H1 (cell line): ENCODE measurements at regions not wholly inside any gene's neighbourhood (a gene's known extent, or its start where the extent isn't known, plus 50 kb on each side); places are given as distances from the start of the nearest gene placed in this dataset.

ENCODE experiments used
- CTCF ChIA-PET: fragments of 300-600 bp; sonication (Branson Sonifier 250); formaldehyde crosslinking; loops from one replicate; lab custom pipeline; 2021; ENCODE audit not compliant: partially characterized antibody; lab: Charles Lee
- POLR2A ChIA-PET: fragments of 300-600 bp; sonication (Branson Sonifier 250); formaldehyde crosslinking; loops from one replicate; lab custom pipeline; 2021; ENCODE audit warnings: inconsistent platforms; ENCODE audit not compliant: partially characterized antibody; lab: Charles Lee
- DNase-seq, 2 experiments: peaks; one replicate each; pipeline versions ENCODE4 v3.0.0 to v3.0.0-alpha.2; 2010 to 2022; ENCODE audit warnings: low spot score in 2 of 2, low read depth in 1 of 2, mixed read lengths in 1 of 2
- FAIRE-seq: peaks from 2 replicates; lab custom pipeline; 2011; peaks lifted over from hg19 to GRCh38; lab: Jason Lieb, UNC
- H2AFZ ChIP-seq: 2 replicates; pipeline ENCODE4 v1.8.1; 2012; ENCODE audit warnings: low read length, inconsistent platforms
- H2AK5ac ChIP-seq: 2 replicates; pipeline ENCODE4 v1.6.1; 2013; ENCODE audit warnings: low read depth, low read length
- H2BK120ac ChIP-seq: replicated peaks from 2 replicates; pipeline ENCODE3; 2013; ENCODE audit warnings: low read depth, low read length, inconsistent platforms
- H2BK12ac ChIP-seq: 2 replicates; pipeline ENCODE4 v1.6.1; 2013; ENCODE audit warnings: low read depth, low read length
- H2BK15ac ChIP-seq: 2 replicates; pipeline ENCODE4 v1.6.1; 2013; ENCODE audit warnings: low read length
- H2BK20ac ChIP-seq: 2 replicates; pipeline ENCODE4 v1.6.1; 2013; ENCODE audit warnings: low read length
- H2BK5ac ChIP-seq: 2 replicates; pipeline ENCODE4 v1.6.1; 2013; ENCODE audit warnings: low read depth, low read length
- H3K14ac ChIP-seq: 2 replicates; pipeline ENCODE4 v1.6.1; 2013; ENCODE audit warnings: inconsistent platforms; ENCODE audit not compliant: insufficient read length
- H3K18ac ChIP-seq: 2 replicates; pipeline ENCODE4 v1.6.1; 2013; ENCODE audit warnings: low read length; ENCODE audit errors: extremely low read depth
- H3K23ac ChIP-seq: 2 replicates; pipeline ENCODE4 v1.6.1; 2013; ENCODE audit warnings: inconsistent platforms; ENCODE audit not compliant: insufficient read length
- H3K23me2 ChIP-seq: 2 replicates; pipeline ENCODE4 v1.6.1; 2013; ENCODE audit warnings: low read depth, low read length
- H3K27ac ChIP-seq: 2 replicates; pipeline ENCODE4 v1.6.1; 2011; ENCODE audit warnings: low read depth, low read length, inconsistent platforms
- H3K27me3 ChIP-seq, 4 experiments: replicated peaks in 1 of 4; 1 replicate in 1 of 4; 2 replicates in 3 of 4; pipeline versions ENCODE4 v1.6.1 to v1.8.1; 2011 to 2013; ENCODE audit warnings: low read length in 3 of 4, mild to moderate bottlenecking in 3 of 4, inconsistent platforms in 2 of 4, mixed read lengths in 2 of 4, moderate library complexity in 1 of 4; ENCODE audit not compliant: control insufficient read depth in 3 of 4, insufficient read depth in 3 of 4; ENCODE audit errors: extremely low read depth in 1 of 4
- H3K36me3 ChIP-seq, 4 experiments: 2 replicates each; pipeline versions ENCODE4 v1.6.1 to v1.8.1; 2011 to 2013; ENCODE audit warnings: mild to moderate bottlenecking in 4 of 4, low read length in 3 of 4, moderate library complexity in 2 of 4, control low read depth in 1 of 4, inconsistent platforms in 1 of 4; ENCODE audit not compliant: insufficient read depth in 4 of 4, control insufficient read depth in 2 of 4
- H3K4ac ChIP-seq: replicated peaks from 2 replicates; pipeline ENCODE3; 2013; ENCODE audit warnings: low read length, low read depth, mixed read lengths, inconsistent platforms; ENCODE audit not compliant: insufficient read length
- H3K4me1 ChIP-seq, 4 experiments: replicated peaks in 1 of 4; 1 replicate in 1 of 4; 2 replicates in 3 of 4; pipeline versions ENCODE4 v1.6.1 to v1.8.1; 2011 to 2013; ENCODE audit warnings: low read length in 3 of 4, inconsistent platforms in 2 of 4, mixed read lengths in 1 of 4; ENCODE audit not compliant: insufficient read depth in 4 of 4, control insufficient read depth in 3 of 4
- H3K4me2 ChIP-seq, 2 experiments: 2 replicates each; pipeline versions ENCODE4 v1.6.1 to v1.8.1; 2011 to 2013; ENCODE audit warnings: low read depth in 2 of 2, low read length in 2 of 2, control low read depth in 1 of 2, inconsistent platforms in 1 of 2, mild to moderate bottlenecking in 1 of 2; ENCODE audit not compliant: insufficient read depth in 1 of 2
- H3K4me3 ChIP-seq, 4 experiments: fragments of 200-600, 300-600 bp in 1 of 4; sonication (generic), shearing (Covaris generic), sonication (Bioruptor Twin) in 1 of 4; 2 replicates each; pipeline versions ENCODE4 v1.5.1 to v1.8.1; 2011 to 2016; ENCODE audit warnings: low read length in 4 of 4, low read depth in 3 of 4, control low read depth in 2 of 4, inconsistent platforms in 2 of 4, mild to moderate bottlenecking in 2 of 4, mixed read lengths in 1 of 4, moderate library complexity in 1 of 4; ENCODE audit not compliant: insufficient read depth in 2 of 4; ENCODE audit errors: extremely low read depth in 1 of 4
- H3K56ac ChIP-seq: replicated peaks from 2 replicates; pipeline ENCODE3; 2013; ENCODE audit warnings: low read depth, mild to moderate bottlenecking, mixed read lengths, low read length, inconsistent platforms; ENCODE audit not compliant: insufficient read length
- H3K79me1 ChIP-seq: 2 replicates; pipeline ENCODE4 v1.6.1; 2013; ENCODE audit warnings: low read depth, low read length, control low read depth
- H3K79me2 ChIP-seq, 2 experiments: 2 replicates each; pipeline versions ENCODE4 v1.6.1 to v1.8.1; 2012 to 2013; ENCODE audit warnings: low read length in 2 of 2, mild to moderate bottlenecking in 2 of 2, inconsistent platforms in 1 of 2; ENCODE audit not compliant: insufficient read depth in 2 of 2, control insufficient read depth in 1 of 2
- H3K9ac ChIP-seq, 4 experiments: replicated peaks in 1 of 4; 1 replicate in 1 of 4; 2 replicates in 3 of 4; pipeline versions ENCODE4 v1.6.1 to v1.8.1; 2011 to 2013; ENCODE audit warnings: low read depth in 3 of 4, low read length in 3 of 4, control low read depth in 2 of 4, mild to moderate bottlenecking in 2 of 4, moderate library complexity in 2 of 4, inconsistent platforms in 1 of 4; ENCODE audit errors: extremely low read depth in 1 of 4
- H3K9me3 ChIP-seq, 2 experiments: 2 replicates each; pipeline versions ENCODE4 v1.6.1 to v1.8.1; 2012 to 2013; ENCODE audit warnings: mild to moderate bottlenecking in 2 of 2, moderate library complexity in 2 of 2, control low read depth in 1 of 2, inconsistent platforms in 1 of 2, low read depth in 1 of 2, low read length in 1 of 2, mixed read lengths in 1 of 2; ENCODE audit not compliant: insufficient read depth in 2 of 2
- H4K20me1 ChIP-seq, 2 experiments: replicated peaks in 1 of 2; 2 replicates each; pipeline versions ENCODE3 to v1.8.1; 2011 to 2013; ENCODE audit warnings: inconsistent platforms in 2 of 2, low read length in 2 of 2, mild to moderate bottlenecking in 1 of 2; ENCODE audit not compliant: insufficient read depth in 2 of 2, control insufficient read depth in 1 of 2
- H4K5ac ChIP-seq: 2 replicates; pipeline ENCODE4 v1.6.1; 2013; ENCODE audit warnings: low read length, low read depth, mixed read lengths, inconsistent platforms; ENCODE audit not compliant: insufficient read length
- H4K8ac ChIP-seq: 2 replicates; pipeline ENCODE4 v1.8.0; 2013; ENCODE audit warnings: mild to moderate bottlenecking, moderate library complexity, low read length, inconsistent platforms; ENCODE audit not compliant: insufficient read depth; ENCODE audit errors: extremely low read depth
- H4K91ac ChIP-seq: replicated peaks from 2 replicates; pipeline ENCODE3; 2013; ENCODE audit warnings: low read length, mixed read lengths, inconsistent platforms; ENCODE audit not compliant: insufficient read length
- ASH2L ChIP-seq: fragments of 200-600, 300-600 bp; sonication (generic); IDR thresholded peaks from one replicate; pipeline ENCODE4 v1.7.1; 2017; ENCODE audit warnings: low read length
- BACH1 ChIP-seq: IDR thresholded peaks from 2 replicates; pipeline ENCODE4 v1.6.1; 2012; ENCODE audit warnings: low read length, improper control_type of control experiment
- BCL11A ChIP-seq, 2 experiments: IDR thresholded peaks; one replicate each; pipeline ENCODE4 v1.6.1; 2011; ENCODE audit warnings: low read depth in 2 of 2, low read length in 2 of 2, mild to moderate bottlenecking in 2 of 2
- CBX8 ChIP-seq: fragments of 300-800, 300-1000 bp; sonication (generic); IDR thresholded peaks from 2 replicates; pipeline ENCODE4 v1.7.1; 2016; ENCODE audit warnings: low read depth, low read length, borderline replicate concordance
- CREB1 ChIP-seq: IDR thresholded peaks from 2 replicates; pipeline ENCODE4 v1.6.1; 2012; ENCODE audit warnings: inconsistent platforms
- CTBP2 ChIP-seq: IDR thresholded peaks from 2 replicates; pipeline ENCODE4 v1.7.0; 2011; ENCODE audit warnings: borderline replicate concordance, mild to moderate bottlenecking, moderate library complexity, mixed read lengths, low read length; ENCODE audit not compliant: insufficient read depth, insufficient read length
- NRF1 ChIP-seq: IDR thresholded peaks from 2 replicates; pipeline ENCODE4 v1.6.1; 2011; ENCODE audit warnings: mild to moderate bottlenecking, low read depth, low read length, improper control_type of control experiment
- PHF8 ChIP-seq: fragments of 200-600 bp; sonication (generic); conservative IDR thresholded peaks from 2 replicates; pipeline ENCODE4 v1.7.1; 2012; ENCODE audit warnings: low read depth, mild to moderate bottlenecking, inconsistent platforms, low read length, moderate library complexity
- RBBP5 ChIP-seq: IDR thresholded peaks from 2 replicates; pipeline ENCODE4 v1.7.1; 2012; ENCODE audit warnings: low read depth, mild to moderate bottlenecking, inconsistent platforms, low read length, moderate library complexity, borderline replicate concordance
- SIX5 ChIP-seq: IDR thresholded peaks from 2 replicates; pipeline ENCODE4 v1.6.1; 2011; ENCODE audit warnings: mild to moderate bottlenecking, low read depth, low read length
- SP1 ChIP-seq: IDR thresholded peaks from 2 replicates; pipeline ENCODE4 v1.6.1; 2011; ENCODE audit warnings: low read depth, low read length
- SRF ChIP-seq: IDR thresholded peaks from 2 replicates; pipeline ENCODE4 v1.6.1; 2011; ENCODE audit warnings: mild to moderate bottlenecking, low read depth, low read length, moderate library complexity
- YY1 ChIP-seq: IDR thresholded peaks from 2 replicates; pipeline ENCODE4 v1.6.1; 2011; ENCODE audit warnings: low read depth, mild to moderate bottlenecking, low read length
- WGBS, 2 experiments: shearing (Covaris generic) in 1 of 2; methylation state at CpG; one replicate each; pipeline versions ENCODE4 v1.1.6 to v1.1.7; 2013 to 2015; ENCODE audit warnings: low lambda C conversion rate in 2 of 2, mixed read lengths in 2 of 2, inconsistent platforms in 1 of 2, low coverage in 1 of 2, missing lambda C conversion rate in 1 of 2; ENCODE audit not compliant: insufficient replicate concordance in 2 of 2, insufficient coverage in 1 of 2, insufficient read length in 1 of 2; ENCODE audit errors: extremely low coverage in 1 of 2, missing lambda C conversion rate in 1 of 2; 5-methylcytosine and 5-hydroxymethylcytosine counted together
- TF ChIP-seq, protein P1 (sequence below), 3 experiments: IDR thresholded peaks; 1 replicate in 2 of 3; 2 replicates in 1 of 3; pipeline versions ENCODE4 v1.5.1 to v1.6.1; 2011; ENCODE audit warnings: low read length in 3 of 3, mild to moderate bottlenecking in 3 of 3, inconsistent platforms in 2 of 3, low read depth in 1 of 3, moderate library complexity in 1 of 3; ENCODE audit not compliant: insufficient read depth in 1 of 3; ENCODE audit errors: control extremely low read depth in 1 of 3

GRCh38 chr13:90389537-90389936, 958.0 kb upstream of the MIR17HG start:
- no peak overlapping the region for H4K8ac ChIP-seq
- H3K9me3 ChIP-seq = peaks cover 0 to 3% of the 10 kb centered on the region in 2 experiments; a peak in 1 of 4 replicates
- H2BK15ac ChIP-seq = no peak overlapping the region
- H3K4me1 ChIP-seq = no peaks in the 10 kb centered on the region
- H3K79me1 ChIP-seq = no peaks in the 10 kb centered on the region
- no peak overlapping the region for H2AK5ac ChIP-seq
- no peak overlapping the region for H3K4me2 ChIP-seq
- no peak overlapping the region for H3K18ac ChIP-seq
- H3K4ac ChIP-seq = no peak overlapping the region
- H4K20me1 ChIP-seq = no peaks in the 10 kb centered on the region
- H2BK120ac ChIP-seq = no peak overlapping the region
- H4K5ac ChIP-seq = no peak overlapping the region
- no peaks in the 10 kb centered on the region for H3K23me2 ChIP-seq
- H3K4me3 ChIP-seq = no peak overlapping the region
- FAIRE-seq (no peak), DNase-seq (no peak)
- no peak overlapping the region for H2BK5ac ChIP-seq
- ChIA-PET CTCF (interaction anchor here (0.6 kb wide), 1 partner anchor 334 kb away, joined by 3 read pairs; no protein-coding TSS in a partner anchor), POLR2A (no interaction called here)
- no peak overlapping the region for H3K14ac ChIP-seq
- H3K56ac ChIP-seq = no peak overlapping the region
- H2BK12ac ChIP-seq = no peak overlapping the region
- no peaks in the 10 kb centered on the region for H3K27me3 ChIP-seq
- H3K27ac ChIP-seq = no peak overlapping the region
- H2BK20ac ChIP-seq = no peak overlapping the region
- 89% methylated on average over 2 of the region's 2 CpGs; no CpG with 5 or more reads in 1 of the 2 experiments for WGBS, 2 experiments
- H2AFZ ChIP-seq = no peak overlapping the region
- H4K91ac ChIP-seq = no peak overlapping the region
- H3K79me2 ChIP-seq = no peaks in the 10 kb centered on the region
- no peak overlapping the region for H3K23ac ChIP-seq
- no peaks in the 10 kb centered on the region for H3K36me3 ChIP-seq
- no peak overlapping the region for H3K9ac ChIP-seq
- TF ChIP-seq BACH1 (no peak), SRF (no peak), YY1 (no peak), BCL11A (IDR thresholded peaks at IDR 0.05; ENCODE audit: low read depth in 2 of 2, low read length in 2 of 2) (no peak), ASH2L (no peak), CBX8 (no peak), CTBP2 (no peak), PHF8 (no peak), SIX5 (no peak), NRF1 (no peak), RBBP5 (no peak), CREB1 (no peak), SP1 (no peak)
- TF ChIP-seq, protein P1, sequence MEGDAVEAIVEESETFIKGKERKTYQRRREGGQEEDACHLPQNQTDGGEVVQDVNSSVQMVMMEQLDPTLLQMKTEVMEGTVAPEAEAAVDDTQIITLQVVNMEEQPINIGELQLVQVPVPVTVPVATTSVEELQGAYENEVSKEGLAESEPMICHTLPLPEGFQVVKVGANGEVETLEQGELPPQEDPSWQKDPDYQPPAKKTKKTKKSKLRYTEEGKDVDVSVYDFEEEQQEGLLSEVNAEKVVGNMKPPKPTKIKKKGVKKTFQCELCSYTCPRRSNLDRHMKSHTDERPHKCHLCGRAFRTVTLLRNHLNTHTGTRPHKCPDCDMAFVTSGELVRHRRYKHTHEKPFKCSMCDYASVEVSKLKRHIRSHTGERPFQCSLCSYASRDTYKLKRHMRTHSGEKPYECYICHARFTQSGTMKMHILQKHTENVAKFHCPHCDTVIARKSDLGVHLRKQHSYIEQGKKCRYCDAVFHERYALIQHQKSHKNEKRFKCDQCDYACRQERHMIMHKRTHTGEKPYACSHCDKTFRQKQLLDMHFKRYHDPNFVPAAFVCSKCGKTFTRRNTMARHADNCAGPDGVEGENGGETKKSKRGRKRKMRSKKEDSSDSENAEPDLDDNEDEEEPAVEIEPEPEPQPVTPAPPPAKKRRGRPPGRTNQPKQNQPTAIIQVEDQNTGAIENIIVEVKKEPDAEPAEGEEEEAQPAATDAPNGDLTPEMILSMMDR (IDR thresholded peaks at IDR 0.05; ENCODE audit: control extremely low read depth in 1 of 3, insufficient read depth in 1 of 3, low read depth in 1 of 3, low read length in 3 of 3) = no peak
